ENCODE measurements at regions not wholly inside any gene's neighbourhood (a gene's known extent, or its start where the extent isn't known, plus 50 kb on each side); places are given as distances from the start of the nearest gene placed in this dataset.

DNA sequence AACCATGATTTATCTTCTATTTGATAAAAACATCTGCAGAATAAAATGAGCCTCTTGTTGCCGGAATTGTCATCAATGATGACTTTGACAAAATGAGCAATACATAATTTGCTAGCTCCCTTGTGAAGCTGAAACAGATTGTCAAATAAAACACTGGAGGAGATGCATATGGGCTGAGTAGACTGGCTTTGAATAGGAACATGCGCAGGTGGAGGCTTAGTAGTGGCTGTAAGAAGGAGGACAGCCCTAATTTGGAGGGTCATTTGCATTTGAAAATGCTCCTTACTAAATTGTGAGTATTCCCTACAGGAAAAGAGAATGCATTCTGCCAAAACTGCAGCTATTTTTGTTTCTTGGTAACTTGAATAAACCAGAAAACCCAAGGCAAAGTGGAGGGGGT is 329.1 kb downstream of the PPARGC1A start:
- no peaks in the 10 kb centered on the region for H3K4me1 Mint-ChIP-seq (ENCODE audit: low read depth)
- DNase-seq (ENCODE audit: low spot score, unreplicated experiment) = no peak
- TF ChIP-seq, protein P1, sequence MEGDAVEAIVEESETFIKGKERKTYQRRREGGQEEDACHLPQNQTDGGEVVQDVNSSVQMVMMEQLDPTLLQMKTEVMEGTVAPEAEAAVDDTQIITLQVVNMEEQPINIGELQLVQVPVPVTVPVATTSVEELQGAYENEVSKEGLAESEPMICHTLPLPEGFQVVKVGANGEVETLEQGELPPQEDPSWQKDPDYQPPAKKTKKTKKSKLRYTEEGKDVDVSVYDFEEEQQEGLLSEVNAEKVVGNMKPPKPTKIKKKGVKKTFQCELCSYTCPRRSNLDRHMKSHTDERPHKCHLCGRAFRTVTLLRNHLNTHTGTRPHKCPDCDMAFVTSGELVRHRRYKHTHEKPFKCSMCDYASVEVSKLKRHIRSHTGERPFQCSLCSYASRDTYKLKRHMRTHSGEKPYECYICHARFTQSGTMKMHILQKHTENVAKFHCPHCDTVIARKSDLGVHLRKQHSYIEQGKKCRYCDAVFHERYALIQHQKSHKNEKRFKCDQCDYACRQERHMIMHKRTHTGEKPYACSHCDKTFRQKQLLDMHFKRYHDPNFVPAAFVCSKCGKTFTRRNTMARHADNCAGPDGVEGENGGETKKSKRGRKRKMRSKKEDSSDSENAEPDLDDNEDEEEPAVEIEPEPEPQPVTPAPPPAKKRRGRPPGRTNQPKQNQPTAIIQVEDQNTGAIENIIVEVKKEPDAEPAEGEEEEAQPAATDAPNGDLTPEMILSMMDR (IDR thresholded peaks at IDR 0.05; ENCODE audit: unreplicated experiment) = no peak

DNA sequence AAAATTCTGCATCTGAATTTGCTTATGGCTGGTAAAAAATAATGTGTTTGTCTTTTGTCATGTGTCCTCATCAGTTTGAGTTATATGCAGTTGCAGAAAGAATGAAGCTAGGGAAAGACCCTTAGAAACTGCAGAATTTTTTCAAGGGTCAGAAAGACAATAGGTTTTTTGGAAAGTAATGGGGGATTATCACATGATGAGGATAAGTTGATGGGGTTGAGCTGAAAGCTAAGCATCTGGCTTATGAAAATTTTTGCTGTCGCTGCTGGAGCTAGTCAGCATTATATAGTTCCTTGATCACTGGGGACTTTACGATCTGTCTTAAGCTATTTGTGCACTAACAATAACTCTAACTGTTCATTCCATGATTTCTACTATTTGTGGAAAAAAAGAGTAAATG is 331.7 kb downstream of the PPARGC1A start:
- Mint-ChIP-seq H3K9me3 (ENCODE audit: low read depth) (peaks cover 9% of the 10 kb centered on the region), H3K27ac (no peak overlapping the region), H3K36me3 (ENCODE audit: insufficient read depth) (no peaks in the 10 kb centered on the region), H3K4me1 (ENCODE audit: low read depth) (no peaks in the 10 kb centered on the region), H3K27me3 (no peaks in the 10 kb centered on the region), H3K4me3 (ENCODE audit: low read depth) (no peak overlapping the region)
- TF ChIP-seq, protein P1 (IDR thresholded peaks at IDR 0.05; ENCODE audit: unreplicated experiment) = no peak
- no peak for DNase-seq (ENCODE audit: low spot score, unreplicated experiment)

More for the DNA sequence above, 329.1 kb downstream of the PPARGC1A start:
- H3K4me3 Mint-ChIP-seq (ENCODE audit: low read depth) = no peak overlapping the region
- no peak overlapping the region for H3K27ac Mint-ChIP-seq
- H3K27me3 Mint-ChIP-seq = no peaks in the 10 kb centered on the region
- no peaks in the 10 kb centered on the region for H3K36me3 Mint-ChIP-seq (ENCODE audit: insufficient read depth)
- H3K9me3 Mint-ChIP-seq (ENCODE audit: low read depth) = no peaks in the 10 kb centered on the region

DNA sequence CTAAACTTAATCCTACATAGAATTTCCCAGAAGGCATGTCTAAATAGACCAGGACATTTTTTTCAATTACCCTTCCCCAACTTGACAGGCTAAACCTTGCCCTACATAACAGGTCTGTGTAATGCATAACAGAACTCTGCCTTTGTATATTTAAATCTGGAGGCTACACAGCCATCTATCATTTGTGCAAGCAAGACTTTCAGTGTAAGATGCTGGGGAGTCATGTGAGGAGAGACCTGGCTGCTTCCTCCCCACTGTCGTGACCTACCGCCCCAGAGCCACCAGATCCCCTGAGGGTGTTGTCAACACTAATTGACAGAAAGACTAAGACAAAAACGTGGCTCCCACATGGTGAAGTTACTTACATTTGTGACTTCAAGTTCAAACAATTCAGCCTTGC is 342.2 kb downstream of the PPARGC1A start:
- H3K27me3 Mint-ChIP-seq = no peaks in the 10 kb centered on the region
- H3K27ac Mint-ChIP-seq = no peak overlapping the region
- no peak overlapping the region for H3K4me3 Mint-ChIP-seq (ENCODE audit: low read depth)
- no peaks in the 10 kb centered on the region for H3K4me1 Mint-ChIP-seq (ENCODE audit: low read depth)
- H3K9me3 Mint-ChIP-seq (ENCODE audit: low read depth) = peaks cover 8% of the 10 kb centered on the region
- no peak for DNase-seq (ENCODE audit: low spot score, unreplicated experiment)
- TF ChIP-seq, protein P1 (IDR thresholded peaks at IDR 0.05; ENCODE audit: unreplicated experiment) = no peak
- no peaks in the 10 kb centered on the region for H3K36me3 Mint-ChIP-seq (ENCODE audit: insufficient read depth)

DNA sequence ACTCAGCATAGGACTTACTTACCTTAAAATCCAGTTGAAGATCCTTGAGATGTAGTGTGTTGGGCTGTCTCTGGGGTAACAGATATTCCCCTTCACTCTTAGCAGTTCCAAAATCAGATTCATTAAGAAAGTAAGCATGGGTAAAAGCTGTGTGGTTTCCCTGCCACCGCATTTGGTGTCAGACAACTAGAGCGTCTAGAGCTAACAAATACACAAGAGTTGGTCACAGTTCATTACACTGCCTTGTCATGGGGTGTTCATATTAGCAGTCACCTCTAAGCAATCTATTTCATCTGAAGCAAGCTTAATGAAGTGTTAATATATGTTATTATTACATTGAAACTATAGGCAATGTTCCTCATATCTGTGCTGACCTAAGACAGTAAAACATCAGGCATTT is 342.8 kb downstream of the PPARGC1A start:
- Mint-ChIP-seq H3K4me1 (ENCODE audit: low read depth) (no peaks in the 10 kb centered on the region), H3K36me3 (ENCODE audit: insufficient read depth) (no peaks in the 10 kb centered on the region), H3K27me3 (no peaks in the 10 kb centered on the region), H3K9me3 (ENCODE audit: low read depth) (peaks cover 8% of the 10 kb centered on the region), H3K27ac (no peak overlapping the region), H3K4me3 (ENCODE audit: low read depth) (no peak overlapping the region)
- DNase-seq (ENCODE audit: low spot score, unreplicated experiment) = no peak
- TF ChIP-seq, protein P1 (IDR thresholded peaks at IDR 0.05; ENCODE audit: unreplicated experiment) = no peak

DNA sequence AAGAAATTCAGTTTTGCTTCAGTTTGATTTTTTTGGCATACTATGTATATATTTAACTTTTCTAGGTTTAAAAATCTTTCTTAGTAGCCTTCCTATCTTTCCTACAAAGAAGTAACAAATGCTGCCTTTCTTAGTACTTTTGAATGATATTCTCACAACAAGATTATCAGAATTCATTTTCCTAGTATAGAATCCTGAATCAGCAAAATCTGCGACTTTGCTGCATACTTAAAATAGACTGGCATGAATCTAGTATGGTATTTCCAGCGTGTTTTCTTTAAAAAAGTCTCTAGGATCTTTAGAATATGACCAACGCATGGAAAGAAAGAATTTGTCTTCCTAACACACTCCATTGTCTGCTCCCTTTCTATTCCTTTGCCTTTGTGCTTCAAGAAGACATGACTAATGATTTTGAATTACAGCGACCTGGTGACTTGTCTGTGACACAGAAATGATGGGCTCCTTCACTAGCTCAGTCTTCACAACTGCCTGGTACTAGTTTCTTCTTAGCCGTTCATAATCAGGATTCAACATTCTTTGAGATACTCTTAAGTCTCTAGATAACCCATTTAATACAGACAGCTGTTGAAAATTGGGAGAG is 349.8 kb downstream of the PPARGC1A start:
- H3K9me3 Mint-ChIP-seq (ENCODE audit: low read depth) = peaks cover 27% of the 10 kb centered on the region
- no peak overlapping the region for H3K27ac Mint-ChIP-seq
- DNase-seq (ENCODE audit: low spot score, unreplicated experiment) = no peak
- TF ChIP-seq, protein P1 (IDR thresholded peaks at IDR 0.05; ENCODE audit: unreplicated experiment) = no peak
- H3K4me3 Mint-ChIP-seq (ENCODE audit: low read depth) = no peak overlapping the region
- no peaks in the 10 kb centered on the region for H3K36me3 Mint-ChIP-seq (ENCODE audit: insufficient read depth)
- H3K27me3 Mint-ChIP-seq = no peaks in the 10 kb centered on the region
- no peaks in the 10 kb centered on the region for H3K4me1 Mint-ChIP-seq (ENCODE audit: low read depth)

All from progenitor cell of endocrine pancreas (in vitro differentiated cells).